Panc1 (cell line): ENCODE measurements at regions not wholly inside any gene's neighbourhood (a gene's known extent, or its start where the extent isn't known, plus 50 kb on each side); places are given as distances from the start of the nearest gene placed in this dataset.

Experiments
- POLR2AphosphoS5 ChIP-seq: IDR thresholded peaks from 2 replicates; pipeline ENCODE4 v1.6.1; 2012; ENCODE audit warnings: mild to moderate bottlenecking, low read depth, low read length, moderate library complexity
- SIN3A ChIP-seq: IDR thresholded peaks from 2 replicates; pipeline ENCODE4 v1.6.1; 2012; ENCODE audit warnings: low read depth, mild to moderate bottlenecking, low read length, moderate library complexity, borderline replicate concordance; ENCODE audit not compliant: insufficient read depth
- TF ChIP-seq, protein P1 (sequence below): fragments of 450-650 bp; IDR thresholded peaks from 2 replicates; pipeline ENCODE4 v1.5.1; 2017; ENCODE audit warnings: mild to moderate bottlenecking
- TF ChIP-seq, protein P2 (sequence below), 2 experiments: IDR thresholded peaks; 2 replicates each; pipeline ENCODE4 v1.6.1; 2011 to 2012; ENCODE audit warnings: low read depth in 2 of 2, control low read depth in 1 of 2, low read length in 1 of 2, mild to moderate bottlenecking in 1 of 2, moderate library complexity in 1 of 2; ENCODE audit not compliant: insufficient read depth in 1 of 2

DNA sequence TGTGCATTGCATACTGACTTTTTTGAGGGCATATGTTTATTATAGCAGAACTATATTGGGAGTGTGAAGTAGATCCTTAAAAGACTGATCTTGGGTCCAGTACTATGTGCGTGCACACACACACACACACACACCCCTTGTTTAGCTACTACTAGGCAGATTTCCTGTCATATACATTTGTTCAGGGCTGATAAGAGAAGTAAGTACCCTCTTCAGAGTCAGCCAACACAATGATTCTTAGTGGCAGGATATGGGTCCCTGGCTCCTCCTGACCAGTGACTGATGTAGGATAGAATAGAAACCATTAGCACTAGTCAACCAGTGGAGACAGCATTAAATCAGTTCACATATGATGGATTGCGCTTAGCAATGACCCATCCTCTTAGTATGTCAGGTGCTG, 76.2 kb upstream of the MIER3 start:
- TF ChIP-seq SIN3A, result no peak
- TF ChIP-seq, protein P1, sequence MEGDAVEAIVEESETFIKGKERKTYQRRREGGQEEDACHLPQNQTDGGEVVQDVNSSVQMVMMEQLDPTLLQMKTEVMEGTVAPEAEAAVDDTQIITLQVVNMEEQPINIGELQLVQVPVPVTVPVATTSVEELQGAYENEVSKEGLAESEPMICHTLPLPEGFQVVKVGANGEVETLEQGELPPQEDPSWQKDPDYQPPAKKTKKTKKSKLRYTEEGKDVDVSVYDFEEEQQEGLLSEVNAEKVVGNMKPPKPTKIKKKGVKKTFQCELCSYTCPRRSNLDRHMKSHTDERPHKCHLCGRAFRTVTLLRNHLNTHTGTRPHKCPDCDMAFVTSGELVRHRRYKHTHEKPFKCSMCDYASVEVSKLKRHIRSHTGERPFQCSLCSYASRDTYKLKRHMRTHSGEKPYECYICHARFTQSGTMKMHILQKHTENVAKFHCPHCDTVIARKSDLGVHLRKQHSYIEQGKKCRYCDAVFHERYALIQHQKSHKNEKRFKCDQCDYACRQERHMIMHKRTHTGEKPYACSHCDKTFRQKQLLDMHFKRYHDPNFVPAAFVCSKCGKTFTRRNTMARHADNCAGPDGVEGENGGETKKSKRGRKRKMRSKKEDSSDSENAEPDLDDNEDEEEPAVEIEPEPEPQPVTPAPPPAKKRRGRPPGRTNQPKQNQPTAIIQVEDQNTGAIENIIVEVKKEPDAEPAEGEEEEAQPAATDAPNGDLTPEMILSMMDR, result no peak
- TF ChIP-seq, protein P2, sequence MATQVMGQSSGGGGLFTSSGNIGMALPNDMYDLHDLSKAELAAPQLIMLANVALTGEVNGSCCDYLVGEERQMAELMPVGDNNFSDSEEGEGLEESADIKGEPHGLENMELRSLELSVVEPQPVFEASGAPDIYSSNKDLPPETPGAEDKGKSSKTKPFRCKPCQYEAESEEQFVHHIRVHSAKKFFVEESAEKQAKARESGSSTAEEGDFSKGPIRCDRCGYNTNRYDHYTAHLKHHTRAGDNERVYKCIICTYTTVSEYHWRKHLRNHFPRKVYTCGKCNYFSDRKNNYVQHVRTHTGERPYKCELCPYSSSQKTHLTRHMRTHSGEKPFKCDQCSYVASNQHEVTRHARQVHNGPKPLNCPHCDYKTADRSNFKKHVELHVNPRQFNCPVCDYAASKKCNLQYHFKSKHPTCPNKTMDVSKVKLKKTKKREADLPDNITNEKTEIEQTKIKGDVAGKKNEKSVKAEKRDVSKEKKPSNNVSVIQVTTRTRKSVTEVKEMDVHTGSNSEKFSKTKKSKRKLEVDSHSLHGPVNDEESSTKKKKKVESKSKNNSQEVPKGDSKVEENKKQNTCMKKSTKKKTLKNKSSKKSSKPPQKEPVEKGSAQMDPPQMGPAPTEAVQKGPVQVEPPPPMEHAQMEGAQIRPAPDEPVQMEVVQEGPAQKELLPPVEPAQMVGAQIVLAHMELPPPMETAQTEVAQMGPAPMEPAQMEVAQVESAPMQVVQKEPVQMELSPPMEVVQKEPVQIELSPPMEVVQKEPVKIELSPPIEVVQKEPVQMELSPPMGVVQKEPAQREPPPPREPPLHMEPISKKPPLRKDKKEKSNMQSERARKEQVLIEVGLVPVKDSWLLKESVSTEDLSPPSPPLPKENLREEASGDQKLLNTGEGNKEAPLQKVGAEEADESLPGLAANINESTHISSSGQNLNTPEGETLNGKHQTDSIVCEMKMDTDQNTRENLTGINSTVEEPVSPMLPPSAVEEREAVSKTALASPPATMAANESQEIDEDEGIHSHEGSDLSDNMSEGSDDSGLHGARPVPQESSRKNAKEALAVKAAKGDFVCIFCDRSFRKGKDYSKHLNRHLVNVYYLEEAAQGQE (IDR thresholded peaks at IDR 0.05; ENCODE audit: insufficient read depth in 1 of 2, low read depth in 2 of 2, low read length in 1 of 2), result no peak
- TF ChIP-seq POLR2AphosphoS5, result no peak
